Tibial nerve (tissue), 4 donors: ENCODE measurements at regions not wholly inside any gene's neighbourhood (a gene's known extent, or its start where the extent isn't known, plus 50 kb on each side); places are given as distances from the start of the nearest gene placed in this dataset.

Experiments used
- DNase-seq, 2 donors: peaks; one replicate each; pipeline ENCODE4 v3.0.0-alpha.2; 2019; ENCODE audit warnings: low spot score in 2 of 2
- H3K27ac ChIP-seq, 4 donors: fragments of 200-600 bp; sonication (generic) in 3 of 4; one replicate each; pipeline ENCODE4 v1.5.1; 2017 to 2019; ENCODE audit warnings: mild to moderate bottlenecking in 1 of 4
- H3K27me3 ChIP-seq, 2 donors: fragments of 200-600 bp; sonication (generic) in 1 of 2; one replicate each; pipeline versions ENCODE4 v1.5.1 to v1.6.0; 2017 to 2019
- H3K36me3 ChIP-seq, 3 donors: fragments of 200-600 bp; sonication (generic); one replicate each; pipeline ENCODE4 v1.5.1; 2018 to 2019
- H3K4me1 ChIP-seq, 4 donors: fragments of 200-600 bp; sonication (generic) in 3 of 4; one replicate each; pipeline ENCODE4 v1.5.1; 2017 to 2019
- H3K4me3 ChIP-seq, 4 donors: fragments of 200-600 bp; sonication (generic) in 3 of 4; one replicate each; pipeline ENCODE4 v1.5.1; 2017 to 2019; ENCODE audit warnings: mild to moderate bottlenecking in 1 of 4, moderate library complexity in 1 of 4
- H3K9me3 ChIP-seq, 4 donors: fragments of 200-600 bp; sonication (generic) in 3 of 4; one replicate each; pipeline ENCODE4 v1.5.1; 2017 to 2019
- EP300 ChIP-seq, 2 donors: sonication (generic); formaldehyde crosslinking; IDR thresholded peaks; one replicate each; pipeline ENCODE4 v1.6.1; 2017; ENCODE audit warnings: antibody characterized with exemption in 2 of 2, mild to moderate bottlenecking in 1 of 2
- POLR2A ChIP-seq, 2 donors: fragments of 450-650 bp; IDR thresholded peaks; one replicate each; pipeline ENCODE4 v1.6.1; 2017; ENCODE audit warnings: antibody characterized with exemption in 2 of 2, mild to moderate bottlenecking in 2 of 2, moderate library complexity in 2 of 2
- WGBS, 2 donors: methylation state at CpG; one replicate each; pipeline ENCODE4 v1.1.5; 2018; 5-methylcytosine and 5-hydroxymethylcytosine counted together
- TF ChIP-seq, protein P1 (sequence below), 5 experiments: fragments of 200-600 bp in 3 of 5; fragments of 450-650 bp in 2 of 5; sonication (generic) in 3 of 5; IDR thresholded peaks; one replicate each; pipeline ENCODE4 v1.5.1; 2016 to 2019; ENCODE audit warnings: antibody characterized with exemption in 5 of 5, mild to moderate bottlenecking in 3 of 5, moderate library complexity in 2 of 5

DNA sequence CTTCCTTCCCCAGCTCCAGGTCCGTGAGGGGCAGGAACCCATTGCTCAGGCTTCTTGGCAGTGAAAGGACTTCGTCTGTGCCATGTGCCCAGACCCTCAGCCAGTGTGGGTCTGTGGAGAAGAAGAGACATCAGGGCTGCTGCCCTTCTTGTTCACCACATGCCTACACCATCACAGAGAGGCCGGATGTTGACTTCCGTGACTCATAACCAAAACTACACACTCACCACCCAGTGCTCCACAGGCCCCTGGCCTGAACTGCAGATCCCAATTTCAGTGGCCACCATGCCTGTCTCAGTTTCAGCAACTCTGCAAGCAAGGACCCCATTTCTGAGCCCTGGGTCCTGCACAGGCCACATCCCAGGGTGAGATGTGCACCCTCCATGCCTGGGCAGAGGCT is 332.6 kb upstream of the SALL3 start:
- WGBS, 2 donors = 76 to 86% methylated on average over 4 of the region's 4 CpGs
- Histone ChIP-seq H3K36me3 (no peaks in the 10 kb centered on the region), H3K27ac (no peak overlapping the region), H3K4me3 (no peak overlapping the region), H3K9me3 (no peaks in the 10 kb centered on the region), H3K27me3 (no peaks in the 10 kb centered on the region), H3K4me1 (no peaks in the 10 kb centered on the region)
- DNase-seq = no peak
- TF ChIP-seq, protein P1, sequence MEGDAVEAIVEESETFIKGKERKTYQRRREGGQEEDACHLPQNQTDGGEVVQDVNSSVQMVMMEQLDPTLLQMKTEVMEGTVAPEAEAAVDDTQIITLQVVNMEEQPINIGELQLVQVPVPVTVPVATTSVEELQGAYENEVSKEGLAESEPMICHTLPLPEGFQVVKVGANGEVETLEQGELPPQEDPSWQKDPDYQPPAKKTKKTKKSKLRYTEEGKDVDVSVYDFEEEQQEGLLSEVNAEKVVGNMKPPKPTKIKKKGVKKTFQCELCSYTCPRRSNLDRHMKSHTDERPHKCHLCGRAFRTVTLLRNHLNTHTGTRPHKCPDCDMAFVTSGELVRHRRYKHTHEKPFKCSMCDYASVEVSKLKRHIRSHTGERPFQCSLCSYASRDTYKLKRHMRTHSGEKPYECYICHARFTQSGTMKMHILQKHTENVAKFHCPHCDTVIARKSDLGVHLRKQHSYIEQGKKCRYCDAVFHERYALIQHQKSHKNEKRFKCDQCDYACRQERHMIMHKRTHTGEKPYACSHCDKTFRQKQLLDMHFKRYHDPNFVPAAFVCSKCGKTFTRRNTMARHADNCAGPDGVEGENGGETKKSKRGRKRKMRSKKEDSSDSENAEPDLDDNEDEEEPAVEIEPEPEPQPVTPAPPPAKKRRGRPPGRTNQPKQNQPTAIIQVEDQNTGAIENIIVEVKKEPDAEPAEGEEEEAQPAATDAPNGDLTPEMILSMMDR (IDR thresholded peaks at IDR 0.05) = no peak
- TF ChIP-seq EP300 (IDR thresholded peaks at IDR 0.05) = no peak
- TF ChIP-seq POLR2A (IDR thresholded peaks at IDR 0.05) = no peak

DNA sequence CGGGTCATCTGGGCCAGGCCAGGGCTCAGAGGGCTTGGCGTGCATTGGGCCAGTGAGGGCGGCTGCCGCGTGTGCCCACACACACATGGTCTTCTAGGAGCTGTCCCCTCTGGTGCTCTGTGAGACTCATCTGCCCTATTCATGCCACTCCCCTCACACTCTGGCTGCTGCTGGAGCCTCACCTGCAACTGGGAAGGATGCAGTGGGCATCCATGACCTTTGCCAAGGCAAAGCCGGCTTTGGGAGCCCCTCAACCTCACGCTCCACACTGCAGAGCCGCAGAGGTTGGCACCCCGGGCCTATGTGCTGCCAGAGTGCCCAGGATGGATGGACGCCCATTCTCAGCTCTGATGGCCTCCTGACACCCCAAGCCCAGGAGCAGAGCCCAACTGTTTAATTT is 330.2 kb upstream of the SALL3 start:
- WGBS, 2 donors = 77 to 90% methylated on average over 10 of the region's 10 CpGs
- DNase-seq = no peak
- Histone ChIP-seq H3K9me3 (peaks cover 0 to 23% (median 0%) of the 10 kb centered on the region in 4 donors), H3K27ac (no peak overlapping the region), H3K4me3 (no peak overlapping the region), H3K27me3 (no peaks in the 10 kb centered on the region), H3K36me3 (no peaks in the 10 kb centered on the region), H3K4me1 (no peaks in the 10 kb centered on the region)
- TF ChIP-seq POLR2A (IDR thresholded peaks at IDR 0.05) (no peak), EP300 (IDR thresholded peaks at IDR 0.05) (no peak)
- TF ChIP-seq, protein P1 (IDR thresholded peaks at IDR 0.05) = no peak

- Histone ChIP-seq H3K4me1 (no peaks in the 10 kb centered on the region), H3K36me3 (no peaks in the 10 kb centered on the region), H3K27ac (no peak overlapping the region), H3K27me3 (no peaks in the 10 kb centered on the region), H3K4me3 (no peak overlapping the region), H3K9me3 (peaks cover 0 to 32% (median 0%) of the 10 kb centered on the region in 4 donors)
- TF ChIP-seq, protein P1 (IDR thresholded peaks at IDR 0.05) = no peak
- no peak for TF ChIP-seq POLR2A (IDR thresholded peaks at IDR 0.05)
- 91 to 96% methylated on average over 13 of the region's 13 CpGs for WGBS, 2 donors
- no peak for DNase-seq
Measured at GRCh38 chr18:78650926-78651325, 328.7 kb upstream of the SALL3 start.

- Histone ChIP-seq H3K4me1 (no peaks in the 10 kb centered on the region), H3K27me3 (no peaks in the 10 kb centered on the region), H3K27ac (no peak overlapping the region), H3K36me3 (no peaks in the 10 kb centered on the region), H3K4me3 (no peak overlapping the region), H3K9me3 (peaks cover 0 to 32% (median 0%) of the 10 kb centered on the region in 4 donors)
- no peak for DNase-seq
- TF ChIP-seq, protein P1 (IDR thresholded peaks at IDR 0.05) = no peak
- TF ChIP-seq POLR2A (IDR thresholded peaks at IDR 0.05) = no peak
- no peak for TF ChIP-seq EP300 (IDR thresholded peaks at IDR 0.05)
- WGBS, 2 donors = 91 to 95% methylated on average over 11 of the region's 11 CpGs
Measured at GRCh38 chr18:78652001-78652545, 327.5 kb upstream of the SALL3 start.

GRCh38 chr18:78655921-78656320 is 323.7 kb upstream of the SALL3 start:
- no peak overlapping the region for H3K4me3 ChIP-seq
- no peak overlapping the region for H3K27ac ChIP-seq
- H3K4me1 ChIP-seq = no peaks in the 10 kb centered on the region
- TF ChIP-seq EP300 (IDR thresholded peaks at IDR 0.05) = no peak
- TF ChIP-seq, protein P1 (IDR thresholded peaks at IDR 0.05) = no peak
- TF ChIP-seq POLR2A (IDR thresholded peaks at IDR 0.05) = no peak
- H3K36me3 ChIP-seq = no peaks in the 10 kb centered on the region
- no peaks in the 10 kb centered on the region for H3K27me3 ChIP-seq
- WGBS, 2 donors = 93% methylated on average over 8 of the region's 8 CpGs
- peaks cover 0 to 32% (median 0%) of the 10 kb centered on the region in 4 donors for H3K9me3 ChIP-seq
- DNase-seq = no peak
